MM.1S (cell line): ENCODE measurements at regions not wholly inside any gene's neighbourhood (a gene's known extent, or its start where the extent isn't known, plus 50 kb on each side); places are given as distances from the start of the nearest gene placed in this dataset.

ENCODE experiments used
- EZH2 ChIP-seq: fragments of 300-600 bp; sonication (generic); optimal IDR thresholded peaks from 2 replicates; pipeline ENCODE3; 2017; ENCODE audit warnings: low read depth, mild to moderate bottlenecking, antibody characterized with exemption, low read length, mixed read lengths
- TF ChIP-seq, protein P1 (sequence below): fragments of 300-600 bp; sonication (generic); IDR thresholded peaks from 2 replicates; pipeline ENCODE4 v1.5.1; 2016; ENCODE audit warnings: antibody characterized with exemption, low read length, mixed read lengths

DNA sequence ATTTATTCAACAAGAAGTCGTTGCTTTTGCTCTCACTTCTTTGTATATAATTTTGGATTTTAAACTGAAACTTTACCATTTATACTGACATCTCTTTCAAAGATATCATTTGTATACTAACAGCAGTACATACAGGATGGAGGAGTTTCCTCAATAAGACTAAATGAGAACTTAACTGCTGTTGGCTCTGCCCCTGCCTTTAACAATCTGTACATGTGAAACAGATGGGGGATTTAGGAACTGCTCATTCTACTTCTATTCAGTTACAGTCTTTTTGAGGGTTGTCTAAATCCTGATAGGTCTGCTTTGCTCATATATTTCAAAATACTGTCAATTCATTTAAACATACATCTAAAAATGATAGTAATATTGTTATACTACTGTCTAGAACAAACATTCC, 663.2 kb downstream of the ADGRL2 start:
- TF ChIP-seq, protein P1, sequence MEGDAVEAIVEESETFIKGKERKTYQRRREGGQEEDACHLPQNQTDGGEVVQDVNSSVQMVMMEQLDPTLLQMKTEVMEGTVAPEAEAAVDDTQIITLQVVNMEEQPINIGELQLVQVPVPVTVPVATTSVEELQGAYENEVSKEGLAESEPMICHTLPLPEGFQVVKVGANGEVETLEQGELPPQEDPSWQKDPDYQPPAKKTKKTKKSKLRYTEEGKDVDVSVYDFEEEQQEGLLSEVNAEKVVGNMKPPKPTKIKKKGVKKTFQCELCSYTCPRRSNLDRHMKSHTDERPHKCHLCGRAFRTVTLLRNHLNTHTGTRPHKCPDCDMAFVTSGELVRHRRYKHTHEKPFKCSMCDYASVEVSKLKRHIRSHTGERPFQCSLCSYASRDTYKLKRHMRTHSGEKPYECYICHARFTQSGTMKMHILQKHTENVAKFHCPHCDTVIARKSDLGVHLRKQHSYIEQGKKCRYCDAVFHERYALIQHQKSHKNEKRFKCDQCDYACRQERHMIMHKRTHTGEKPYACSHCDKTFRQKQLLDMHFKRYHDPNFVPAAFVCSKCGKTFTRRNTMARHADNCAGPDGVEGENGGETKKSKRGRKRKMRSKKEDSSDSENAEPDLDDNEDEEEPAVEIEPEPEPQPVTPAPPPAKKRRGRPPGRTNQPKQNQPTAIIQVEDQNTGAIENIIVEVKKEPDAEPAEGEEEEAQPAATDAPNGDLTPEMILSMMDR = no peak
- no peak for TF ChIP-seq EZH2
